Activated CD4-positive, alpha-beta T cell treated with anti-CD3 and anti-CD28 coated beads, Interleukin-2, amount 50 U/mL, for 1 hour (primary cell): ENCODE measurements at regions not wholly inside any gene's neighbourhood (a gene's known extent, or its start where the extent isn't known, plus 50 kb on each side); places are given as distances from the start of the nearest gene placed in this dataset.
"Not testable (repeated sequence)": the region's sequence is repeated elsewhere in the genome, so short reads cannot be mapped to it uniquely, and the experiment has no call there.

Experiments used
- DNase-seq: peaks from one replicate; pipeline ENCODE4 v3.0.0-alpha.2; 2020

DNA sequence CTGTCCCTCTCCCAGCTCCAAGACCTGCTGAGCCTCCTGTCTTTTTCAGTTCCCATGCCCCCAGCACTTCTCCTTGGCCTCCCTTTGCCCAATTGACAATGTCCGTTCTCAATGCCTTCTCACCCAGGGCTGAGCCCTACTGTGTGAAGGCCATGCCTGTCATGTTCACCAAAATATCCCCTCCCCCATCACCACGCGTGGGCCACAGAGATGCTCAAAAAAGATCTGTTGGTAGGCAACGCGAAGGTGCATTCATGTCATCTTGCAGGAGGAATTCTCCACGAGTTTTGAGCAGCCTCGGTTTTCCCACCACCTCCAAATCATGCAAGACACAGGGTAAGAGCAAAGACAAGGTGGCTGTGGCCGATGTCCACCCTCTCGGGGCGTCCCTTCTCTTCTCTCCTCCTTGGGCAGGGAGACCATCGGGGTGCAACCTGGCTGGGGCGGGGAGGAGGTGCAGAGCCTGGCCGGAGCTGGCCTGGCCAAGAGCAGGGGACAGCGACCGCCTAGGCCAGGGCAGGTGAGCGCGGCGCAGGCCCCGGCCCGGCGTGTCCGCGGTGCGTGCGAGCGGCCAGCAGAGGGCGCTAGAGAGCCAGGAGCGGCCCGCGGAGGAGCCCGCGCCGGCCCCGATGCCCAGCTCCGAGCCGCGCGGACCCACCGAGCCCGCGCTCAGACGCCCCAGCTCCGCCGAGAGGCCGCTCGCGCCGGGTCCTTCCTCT, 56.3 kb upstream of the KRTAP5-11 start:
- DNase-seq = peak; percentile 66

DNA sequence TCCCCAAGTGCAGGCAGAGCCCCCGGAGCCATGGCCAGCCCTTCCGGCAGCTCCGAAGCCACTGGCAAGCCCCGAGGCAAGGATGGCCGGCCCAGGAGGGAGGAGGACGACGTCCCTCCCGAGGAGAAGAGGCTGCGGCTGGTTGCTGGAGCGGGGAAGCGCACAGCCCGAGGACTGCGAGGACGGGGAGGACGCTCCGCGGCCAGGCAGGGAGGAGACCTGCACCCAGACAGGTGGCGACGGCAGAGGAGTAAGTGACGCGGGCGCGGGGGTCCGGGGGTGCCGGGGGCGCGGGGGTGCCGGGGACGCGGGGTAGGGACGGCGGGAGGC, 56.8 kb upstream of the KRTAP5-11 start:
- DNase-seq = not testable (repeated sequence)

DNA sequence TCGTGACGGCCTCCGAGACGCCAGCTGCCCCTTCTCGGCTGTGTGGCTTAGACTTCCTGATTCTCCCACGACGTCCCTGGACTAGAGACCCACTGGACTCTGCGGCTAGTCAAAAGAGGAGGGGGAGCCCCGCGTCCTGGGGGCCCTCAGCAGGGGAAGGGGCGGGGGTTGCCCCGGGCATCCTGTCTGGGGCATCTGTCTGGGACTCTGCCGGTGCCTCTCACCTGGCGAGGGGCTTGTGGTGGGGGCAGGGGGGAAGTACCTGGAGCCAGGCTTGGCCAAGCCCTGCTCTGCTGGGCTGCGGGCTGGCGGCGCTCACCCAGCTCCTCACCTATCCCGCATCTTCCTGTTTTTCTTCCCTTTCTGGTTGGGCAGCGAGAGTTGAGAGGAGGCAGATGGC, 57.2 kb upstream of the KRTAP5-11 start:
- peak; percentile 1 for DNase-seq

DNA sequence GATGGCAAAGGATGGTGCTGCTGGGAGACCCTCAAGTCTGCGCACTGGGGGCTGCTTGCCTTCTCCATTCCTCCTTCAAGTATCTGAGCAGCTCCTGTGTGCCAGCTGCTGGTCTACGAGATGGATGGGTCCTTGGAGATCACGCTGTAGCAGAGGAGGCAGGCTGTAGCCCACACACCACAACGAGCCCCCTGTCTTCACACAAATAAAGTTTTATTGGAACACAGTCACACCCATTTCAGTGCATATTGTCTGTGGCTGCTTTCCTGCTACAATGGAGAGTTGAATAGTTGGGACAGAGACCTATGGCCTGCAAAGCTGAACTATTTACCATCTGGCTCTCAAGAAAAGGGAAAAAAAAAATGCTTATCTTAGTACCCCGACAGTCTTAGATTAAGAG, 64.4 kb upstream of the KRTAP5-11 start:
- not testable (repeated sequence) for DNase-seq

DNA sequence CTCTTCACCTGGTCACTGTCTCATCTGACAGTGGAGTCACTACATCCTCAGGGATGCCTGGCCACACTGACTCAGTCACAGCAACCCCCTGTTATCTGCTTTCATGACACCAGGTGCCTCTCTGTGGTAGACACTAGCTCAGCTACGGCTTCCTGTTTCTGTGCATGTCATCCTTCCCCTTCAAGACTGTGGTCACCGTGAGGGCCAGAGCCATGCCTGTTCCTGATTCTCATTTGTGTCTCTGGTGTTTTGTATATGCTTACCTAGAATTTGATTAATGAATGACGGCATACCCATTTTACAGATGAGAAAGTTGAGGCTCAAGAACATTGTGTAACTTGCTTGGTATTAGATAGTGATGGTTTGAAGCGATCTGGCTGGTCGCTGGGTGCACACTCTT, 70.3 kb upstream of the KRTAP5-11 start:
- not testable (repeated sequence) for DNase-seq

DNA sequence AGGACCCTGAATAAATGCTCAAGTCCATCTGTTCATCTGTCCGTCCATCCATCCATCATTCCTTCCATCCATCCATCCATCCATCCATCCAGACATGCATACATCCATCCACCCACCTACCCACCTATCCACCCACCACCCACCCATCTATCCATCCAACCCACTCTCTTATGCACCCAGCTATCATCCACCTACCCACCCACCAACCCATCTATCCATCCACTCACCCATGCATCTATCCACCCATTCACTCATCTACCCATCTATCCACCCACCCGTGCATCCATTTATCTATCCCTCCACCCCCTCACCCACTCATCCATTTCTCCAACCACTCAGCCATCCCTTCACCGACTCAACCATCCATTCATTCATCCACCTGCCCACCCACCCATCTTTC, 71.7 kb upstream of the KRTAP5-11 start:
- DNase-seq = not testable (repeated sequence)

DNA sequence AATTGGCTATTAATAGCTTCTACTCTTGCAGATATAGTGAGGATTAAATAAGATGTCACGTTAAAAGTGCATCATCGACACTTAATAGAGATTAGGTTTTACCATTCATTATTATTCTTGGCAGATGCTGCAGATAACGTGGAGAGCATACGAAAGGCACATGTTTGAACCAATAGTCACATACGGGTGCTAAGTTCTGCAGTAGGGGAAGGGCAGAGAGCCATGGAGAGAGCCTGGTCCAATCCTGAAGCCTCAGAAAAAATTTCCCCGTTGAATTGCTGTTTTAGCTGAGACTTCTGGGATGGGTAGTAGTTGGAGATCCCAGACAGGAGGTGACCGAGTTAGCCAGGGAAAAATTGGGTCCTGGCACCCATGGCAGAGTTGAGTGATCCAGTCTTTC, 72.4 kb upstream of the KRTAP5-11 start:
- not testable (repeated sequence) for DNase-seq

DNA sequence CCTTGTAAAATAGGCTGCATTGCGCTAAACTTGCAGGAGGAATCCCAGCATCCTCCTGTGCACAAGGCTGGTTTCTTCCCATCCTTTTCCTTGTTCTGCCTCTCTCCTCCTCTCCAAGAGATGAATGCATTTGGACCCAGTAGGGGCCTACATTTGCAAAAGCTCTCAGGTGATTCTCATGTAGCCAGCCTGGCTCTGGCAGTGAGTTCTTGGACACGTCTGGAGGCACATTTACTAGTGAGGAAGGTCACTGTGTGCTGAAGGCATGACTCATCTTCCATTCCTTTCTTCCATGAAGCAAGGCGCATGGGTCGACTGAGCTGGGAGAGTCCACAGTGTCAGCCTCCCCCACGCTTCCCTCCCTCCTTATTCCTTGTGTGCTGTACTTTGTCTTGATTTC, 73.8 kb upstream of the KRTAP5-11 start:
- not testable (repeated sequence) for DNase-seq

DNA sequence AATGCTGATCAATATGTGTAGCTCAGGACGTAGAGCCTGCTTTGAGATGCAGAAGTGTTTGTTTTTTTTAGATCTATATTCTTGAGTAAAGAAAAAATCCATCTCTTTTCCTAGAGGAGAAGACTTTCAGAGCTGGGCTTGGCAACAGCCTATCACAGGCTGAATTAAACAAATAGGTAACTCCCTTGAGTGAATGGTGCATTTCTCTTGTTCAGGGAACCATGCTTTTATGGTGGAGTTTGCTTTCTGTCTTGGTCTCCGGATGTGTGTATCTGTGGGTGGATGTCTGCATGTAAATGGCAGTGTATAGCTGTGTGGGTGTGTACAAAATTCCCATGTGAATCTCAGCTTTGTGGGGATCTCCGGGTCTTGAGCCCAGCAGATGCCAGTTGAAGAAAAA, 82.3 kb upstream of the KRTAP5-11 start:
- not testable (repeated sequence) for DNase-seq

DNA sequence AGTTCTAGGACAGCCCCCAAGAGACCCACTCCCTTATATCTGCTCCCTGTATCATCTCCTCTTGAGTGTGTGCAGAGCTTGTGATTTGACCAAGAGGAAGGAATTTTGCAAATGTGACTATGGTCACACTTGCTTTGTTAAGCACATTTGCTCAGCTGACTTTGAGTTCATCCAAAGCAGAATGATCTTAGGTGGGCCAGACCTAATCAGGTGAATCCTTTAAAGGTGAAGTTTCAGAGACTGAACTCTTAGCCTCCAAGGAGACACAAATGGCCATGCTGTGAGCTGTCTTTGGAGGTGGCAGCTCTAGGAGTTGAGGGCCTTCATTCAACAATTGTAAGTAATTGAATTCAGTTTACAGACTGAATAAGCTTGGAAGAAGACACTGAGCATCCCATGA, 115.4 kb upstream of the KRTAP5-11 start:
- DNase-seq = not testable (repeated sequence)

DNA sequence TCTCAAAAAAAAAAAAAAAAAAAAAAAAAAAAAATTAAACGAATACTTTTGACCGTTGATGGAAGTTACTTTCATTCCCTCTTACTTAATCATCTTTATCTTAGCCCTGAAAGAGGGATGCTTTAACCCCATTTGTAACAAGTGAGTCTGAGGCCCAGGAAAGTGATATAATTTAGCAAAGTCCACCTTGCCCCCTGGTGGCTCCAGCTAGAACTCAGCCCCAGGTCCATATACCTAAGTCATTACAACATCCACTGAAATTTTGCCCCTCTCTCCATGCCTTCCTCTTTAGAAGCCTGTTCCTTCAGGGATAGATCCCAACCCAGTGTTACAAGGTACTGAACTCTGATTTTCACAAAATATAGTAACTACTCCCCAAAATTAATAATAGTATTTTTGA, 116.3 kb upstream of the KRTAP5-11 start:
- not testable (repeated sequence) for DNase-seq

DNA sequence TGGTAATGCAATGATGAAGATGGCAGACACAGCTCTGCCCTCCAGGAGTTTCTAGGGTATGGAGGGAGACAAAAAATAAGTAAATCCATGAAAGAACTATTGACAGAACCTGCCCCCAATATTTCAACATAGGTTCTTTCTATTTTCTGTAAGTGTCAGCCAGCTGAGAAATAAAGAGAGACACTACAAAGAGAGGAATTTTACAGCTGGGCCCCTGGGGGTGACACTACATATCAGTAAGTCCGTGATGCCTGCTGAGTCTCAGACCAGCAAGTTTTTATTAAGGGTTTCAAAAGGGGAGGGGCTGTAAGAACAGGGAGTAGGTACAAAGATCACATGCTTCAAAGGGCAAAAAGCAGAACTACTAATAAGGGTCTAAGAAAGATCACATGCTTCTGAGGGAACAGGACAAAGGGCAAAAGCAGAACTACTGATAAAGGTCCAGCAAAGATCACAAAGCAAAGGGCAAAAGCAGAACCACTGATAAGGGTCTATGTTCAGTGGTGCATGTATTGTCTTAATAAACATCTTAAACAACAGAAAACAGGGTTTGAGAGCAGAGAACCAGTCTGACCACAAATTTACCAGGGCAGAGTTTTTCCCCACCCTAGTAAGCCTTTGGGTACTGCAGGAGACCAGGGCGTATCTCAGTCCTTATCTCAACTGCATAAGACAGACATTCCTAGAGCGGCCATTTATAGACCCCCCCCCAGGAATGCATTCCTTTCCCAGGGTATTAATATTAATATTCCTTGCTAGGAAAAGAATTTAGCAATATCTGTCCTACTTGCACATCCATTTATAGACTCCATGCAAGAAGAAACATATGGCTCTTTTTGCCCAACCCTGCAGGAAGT, 119.0 kb upstream of the KRTAP5-11 start:
- DNase-seq = not testable (repeated sequence)

DNA sequence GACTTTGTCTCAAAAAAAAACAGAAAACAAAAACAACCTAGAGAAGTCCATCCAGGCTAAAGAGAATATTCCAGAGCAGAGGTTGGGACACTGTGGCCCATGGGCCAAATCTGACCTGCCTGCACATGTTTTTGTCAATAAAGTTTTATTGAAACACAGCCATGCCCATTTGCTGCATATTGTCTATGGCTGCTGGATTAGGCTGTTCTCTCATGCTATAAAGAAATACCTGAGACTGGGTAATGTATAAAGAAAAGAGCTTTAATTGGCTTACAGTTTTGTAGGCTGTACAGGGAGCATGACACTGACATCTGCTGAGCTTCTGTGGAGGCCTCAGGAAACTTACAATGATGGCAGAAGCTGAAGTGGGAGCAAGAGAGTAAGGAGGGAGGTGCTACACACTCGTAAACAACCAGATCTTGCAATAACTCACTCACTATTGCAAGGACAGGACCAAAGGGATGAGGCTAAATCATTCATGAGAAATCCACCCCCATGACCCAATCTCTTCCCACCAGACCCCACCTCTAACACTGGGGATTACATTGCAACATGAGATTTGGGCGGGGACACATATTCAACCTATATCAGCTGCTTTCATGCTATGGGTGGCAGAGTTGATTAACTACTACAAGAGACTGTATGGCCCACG, 122.5 kb upstream of the KRTAP5-11 start:
- not testable (repeated sequence) for DNase-seq

DNA sequence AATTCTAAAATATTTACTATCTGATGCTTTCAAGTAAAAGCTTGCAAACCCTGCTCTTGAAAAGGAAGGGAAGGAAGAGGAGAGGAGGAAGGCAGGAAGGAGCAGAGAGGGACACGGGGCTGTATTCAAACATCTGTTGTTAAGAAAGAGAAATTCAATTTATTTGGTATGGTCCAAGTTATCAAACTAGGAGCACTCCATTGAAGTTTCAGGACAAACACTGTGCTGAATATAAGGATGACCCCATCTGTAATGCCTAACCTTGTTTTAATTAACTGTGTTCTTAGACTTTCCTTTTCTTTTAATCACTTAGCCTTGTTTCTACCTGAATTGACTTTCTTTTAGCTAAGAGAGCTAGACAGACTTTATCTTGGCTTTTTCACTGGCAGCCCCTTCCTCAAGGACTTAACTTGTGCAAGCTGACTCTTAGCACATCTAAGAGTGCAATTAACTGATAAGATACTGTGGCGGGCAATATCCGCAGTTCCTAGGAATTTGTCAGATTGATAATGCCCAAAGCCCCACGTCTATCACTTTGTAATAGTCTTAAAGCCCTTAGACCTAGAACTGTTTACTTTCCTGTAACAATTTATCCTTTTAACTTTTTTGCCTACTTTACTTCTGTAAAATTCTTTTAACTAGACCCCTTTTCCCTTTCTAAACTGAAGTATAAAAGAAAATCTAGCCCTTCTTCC, 123.2 kb upstream of the KRTAP5-11 start:
- DNase-seq = not testable (repeated sequence)

DNA sequence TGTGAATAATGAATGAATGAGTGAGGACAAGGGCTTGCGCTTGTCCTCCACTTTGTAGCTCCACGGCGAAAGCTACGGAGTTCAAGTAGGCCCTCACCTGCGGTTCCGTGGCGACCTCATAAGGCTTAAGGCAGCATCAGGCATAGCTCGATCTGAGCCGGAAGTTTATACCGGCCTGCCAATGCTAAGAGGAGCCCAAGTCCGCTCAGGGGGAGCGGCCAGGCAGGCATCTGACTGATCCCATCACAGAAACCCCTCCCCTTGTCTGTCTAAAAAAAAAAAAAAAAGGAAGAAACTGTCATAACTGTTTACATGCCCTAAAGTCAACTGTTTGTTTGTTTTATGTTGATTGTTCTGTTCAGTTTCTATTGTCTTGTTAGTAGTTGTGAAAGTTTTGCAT, 124.4 kb upstream of the KRTAP5-11 start:
- DNase-seq = not testable (repeated sequence)

DNA sequence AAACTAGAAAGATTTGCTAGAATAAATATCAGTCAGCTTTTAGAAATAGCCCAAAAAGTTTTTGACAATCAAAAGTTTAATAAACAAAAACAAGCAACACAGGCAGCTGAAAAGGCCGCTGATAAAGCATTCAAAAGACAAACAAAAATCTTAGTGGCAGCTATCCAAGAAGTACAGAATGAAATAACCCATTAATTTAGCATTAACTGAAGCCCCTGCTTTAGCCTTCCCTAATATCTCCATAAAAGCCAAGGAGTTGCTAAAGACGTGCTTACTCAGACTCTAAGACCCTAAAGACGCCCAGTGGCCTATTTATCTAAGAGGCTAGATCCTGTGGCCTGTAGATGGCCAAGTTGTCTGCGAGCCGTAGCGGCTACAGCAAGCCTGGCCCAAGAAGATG, 123.5 kb upstream of the DEFB108B start:
- DNase-seq = not testable (repeated sequence)

DNA sequence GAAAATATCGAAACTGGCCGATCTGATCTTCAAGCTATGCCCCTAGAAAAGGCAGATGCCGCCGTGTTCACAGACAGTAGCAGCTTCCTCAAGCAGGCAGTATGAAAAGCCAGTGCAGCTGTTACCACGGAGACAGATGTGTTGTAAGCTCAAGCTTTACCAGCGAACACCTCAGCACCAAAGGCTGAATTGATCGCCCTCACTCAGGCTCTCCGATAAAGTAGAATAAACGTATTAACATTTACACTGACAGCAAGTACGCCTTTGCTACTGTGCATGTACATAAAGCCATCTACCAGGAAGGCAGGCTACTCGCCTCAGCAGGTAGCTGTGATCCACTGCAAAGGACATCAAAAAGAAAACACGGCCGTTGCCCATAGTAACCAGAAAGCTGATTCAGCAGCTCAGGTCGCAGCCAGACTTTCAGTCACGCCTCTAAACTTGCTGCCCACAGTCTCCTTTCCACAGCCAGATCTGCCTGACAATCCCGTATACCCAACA, 122.8 kb upstream of the DEFB108B start:
- peak; percentile 48 for DNase-seq

DNA sequence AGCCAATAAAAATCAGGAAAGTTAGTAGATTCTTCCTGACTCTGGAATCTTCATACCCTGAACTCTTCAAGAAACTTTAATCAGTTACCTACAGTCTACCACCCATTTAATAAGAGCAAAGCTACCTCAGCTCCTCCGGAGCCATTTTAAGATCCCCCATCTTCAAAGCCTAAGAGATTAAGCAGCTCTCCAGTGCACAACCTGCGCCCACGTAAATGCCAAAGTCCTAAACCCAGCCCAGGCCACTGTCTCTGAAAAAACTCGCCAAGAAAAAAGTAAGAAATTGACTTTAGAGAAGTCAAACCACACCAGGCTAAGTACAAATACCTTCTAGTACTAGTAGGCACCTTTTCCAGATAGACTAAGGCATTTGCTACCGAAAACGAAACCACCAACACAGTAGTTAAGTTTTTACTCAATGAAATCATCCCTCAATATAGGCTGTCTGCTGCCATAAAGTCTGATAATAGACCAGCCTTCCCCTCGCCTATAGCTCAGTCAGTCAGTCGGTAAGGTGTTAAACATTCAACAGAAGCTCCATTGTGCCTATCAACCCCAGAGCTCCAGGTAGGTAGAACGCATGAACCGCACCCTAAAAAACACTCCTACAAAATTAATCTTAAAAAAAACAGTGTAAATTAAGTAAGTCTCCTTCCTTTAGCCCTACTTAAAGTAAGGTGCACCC, 122.2 kb upstream of the DEFB108B start:
- DNase-seq = not testable (repeated sequence)

DNA sequence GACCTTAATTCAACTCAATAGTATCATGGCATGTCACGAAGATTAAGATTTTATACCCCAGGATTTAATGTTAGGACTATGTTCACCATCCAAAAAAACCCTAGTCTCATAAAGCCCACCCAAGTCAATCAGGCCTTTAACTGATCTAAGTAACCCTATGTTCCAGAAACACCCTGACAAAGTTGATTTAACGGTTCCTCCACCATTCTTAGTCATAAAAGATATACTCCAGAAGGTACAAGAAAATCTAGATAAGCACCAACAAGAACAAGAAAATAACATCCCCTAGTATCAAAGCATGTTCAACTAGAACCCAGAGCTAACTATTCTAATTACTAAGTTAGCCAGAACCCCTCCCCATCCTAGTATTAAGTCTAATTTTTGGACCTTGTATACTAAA, 120.7 kb upstream of the DEFB108B start:
- not testable (repeated sequence) for DNase-seq

DNA sequence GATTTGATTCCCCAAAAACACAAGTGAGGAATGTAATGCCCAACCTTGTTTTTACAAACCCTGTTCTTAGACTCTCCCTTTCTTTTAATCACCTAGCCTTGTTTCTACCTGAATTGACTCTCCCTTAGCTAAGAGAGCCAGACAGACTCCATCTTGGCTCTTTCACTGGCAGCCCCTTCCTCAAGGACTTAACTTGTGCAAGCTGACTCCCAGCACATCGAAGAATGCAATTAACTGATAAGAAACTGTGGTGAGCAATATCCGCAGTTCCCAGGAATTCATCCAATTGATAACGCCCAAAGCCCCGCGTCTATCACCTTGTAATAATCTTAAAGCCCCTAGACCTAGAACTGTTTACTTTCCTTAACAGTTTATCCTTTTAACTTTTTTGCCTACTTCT, 120.2 kb upstream of the DEFB108B start:
- DNase-seq = not testable (repeated sequence)

DNA sequence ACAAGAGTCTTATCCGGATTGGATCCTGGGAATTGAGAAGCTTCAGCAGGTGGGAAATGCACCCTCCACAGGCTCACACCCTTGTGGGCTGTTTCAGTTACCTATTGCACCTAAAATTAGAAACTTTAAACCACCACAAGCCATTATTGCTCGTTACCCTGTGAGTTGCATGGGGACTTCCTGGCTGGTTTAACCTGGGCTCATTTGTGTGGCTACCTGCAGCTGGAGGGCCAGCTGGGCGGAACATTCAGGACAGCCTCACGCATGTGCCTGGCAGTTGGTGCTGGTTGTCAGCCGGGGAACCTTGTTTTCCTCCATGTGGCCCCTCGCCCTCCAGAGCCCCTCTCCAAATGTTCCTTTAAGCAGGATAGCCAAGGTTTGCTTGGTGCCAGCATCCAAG, 118.5 kb upstream of the DEFB108B start:
- not testable (repeated sequence) for DNase-seq

DNA sequence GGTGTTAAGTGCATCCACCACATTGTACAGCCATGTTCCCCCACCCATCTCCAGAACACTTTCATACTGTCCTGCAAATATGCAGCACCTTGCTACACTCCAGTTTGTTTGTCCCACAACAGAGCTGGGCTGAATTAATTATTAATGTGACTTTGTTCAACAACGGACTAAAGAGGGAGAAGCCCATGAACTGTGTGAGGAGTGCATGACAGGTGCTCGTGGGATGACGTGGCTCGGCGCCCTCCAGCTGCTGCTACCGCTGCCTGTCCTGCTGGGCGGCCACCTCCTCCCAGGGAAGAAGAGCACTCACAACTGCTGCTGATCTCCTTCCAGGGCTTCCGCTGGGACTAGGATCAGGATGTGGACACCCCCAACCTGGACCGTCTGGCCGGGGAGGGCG, 111.2 kb upstream of the DEFB108B start:
- DNase-seq = not testable (repeated sequence)
